Smooth muscle cell (in vitro differentiated cells): ENCODE measurements at regions not wholly inside any gene's neighbourhood (a gene's known extent, or its start where the extent isn't known, plus 50 kb on each side); places are given as distances from the start of the nearest gene placed in this dataset.

Source experiments
- DNase-seq: peaks from one replicate; lab custom pipeline; 2025; ENCODE audit not compliant: unreplicated experiment; lab: John Stamatoyannopoulos, UW
- H2AFZ ChIP-seq: fragments of 200-600 bp; sonication (generic); 2 replicates; pipeline ENCODE4 v1.6.0; 2016; ENCODE audit warnings: antibody characterized with exemption, low read depth, mild to moderate bottlenecking
- H3F3A ChIP-seq: fragments of 200-600 bp; sonication (generic); 2 replicates; pipeline ENCODE4 v1.6.0; 2017; ENCODE audit warnings: antibody characterized with exemption, low read depth
- H3K27ac ChIP-seq: fragments of 200-600 bp; sonication (generic); 2 replicates; pipeline ENCODE4 v1.5.1; 2016; ENCODE audit warnings: low read depth, mild to moderate bottlenecking
- H3K27me3 ChIP-seq: fragments of 200-600 bp; sonication (generic); 2 replicates; pipeline ENCODE4 v1.6.1; 2016; ENCODE audit warnings: low read depth, mild to moderate bottlenecking
- H3K36me3 ChIP-seq: fragments of 200-600 bp; sonication (generic); 2 replicates; pipeline ENCODE4 v1.5.1; 2016; ENCODE audit warnings: low read depth
- H3K4me1 ChIP-seq: fragments of 200-600 bp; sonication (generic); 2 replicates; pipeline ENCODE4 v1.5.1; 2016; ENCODE audit warnings: low read depth
- H3K4me2 ChIP-seq: fragments of 200-600 bp; sonication (generic); 2 replicates; pipeline ENCODE4 v1.6.0; 2016; ENCODE audit warnings: mild to moderate bottlenecking
- H3K4me3 ChIP-seq: fragments of 200-600 bp; sonication (generic); 2 replicates; pipeline ENCODE4 v1.5.1; 2016; ENCODE audit warnings: mild to moderate bottlenecking
- H3K79me2 ChIP-seq: fragments of 200-600 bp; sonication (generic); 2 replicates; pipeline ENCODE4 v1.6.0; 2016; ENCODE audit warnings: low read depth, mild to moderate bottlenecking
- H3K9ac ChIP-seq: fragments of 200-600 bp; sonication (generic); 2 replicates; pipeline ENCODE4 v1.6.0; 2016; ENCODE audit warnings: low read depth
- H3K9me3 ChIP-seq: fragments of 200-600 bp; sonication (generic); replicated peaks from 2 replicates; pipeline ENCODE4 v1.5.1; 2016; ENCODE audit warnings: low read depth
- H4K20me1 ChIP-seq: fragments of 200-600 bp; sonication (generic); 2 replicates; pipeline ENCODE4 v1.6.0; 2016; ENCODE audit warnings: low read depth
- CTCF ChIP-seq: fragments of 200-600 bp; sonication (generic); IDR thresholded peaks from 2 replicates; pipeline ENCODE4 v1.5.1; 2017; ENCODE audit warnings: borderline replicate concordance, mild to moderate bottlenecking, antibody characterized with exemption; ENCODE audit not compliant: insufficient read depth, poor library complexity, severe bottlenecking
- WGBS: methylation state at CpG from one replicate; pipeline ENCODE4 v1.1.7; 2016; ENCODE audit warnings: low lambda C conversion rate; 5-methylcytosine and 5-hydroxymethylcytosine counted together

GRCh38 chr2:57465967-57466366 lies 580.6 kb upstream of the VRK2 start:
- Histone ChIP-seq H4K20me1 (no peaks in the 10 kb centered on the region), H3K4me1 (no peaks in the 10 kb centered on the region), H3K79me2 (no peaks in the 10 kb centered on the region), H3K36me3 (no peaks in the 10 kb centered on the region), H3F3A (no peaks in the 10 kb centered on the region), H2AFZ (no peak overlapping the region), H3K27ac (no peak overlapping the region), H3K4me2 (no peak overlapping the region), H3K27me3 (no peaks in the 10 kb centered on the region), H3K4me3 (no peak overlapping the region), H3K9ac (no peak overlapping the region), H3K9me3 (no peaks in the 10 kb centered on the region)
- WGBS = 97% methylated on average over 2 of the region's 2 CpGs
- DNase-seq = no peak
- TF ChIP-seq CTCF = no peak

- no peaks in the 10 kb centered on the region for H3F3A ChIP-seq
- H3K36me3 ChIP-seq = no peaks in the 10 kb centered on the region
- no peak for TF ChIP-seq CTCF
- no peak overlapping the region for H3K27ac ChIP-seq
- H3K4me2 ChIP-seq = no peak overlapping the region
- H3K79me2 ChIP-seq = no peaks in the 10 kb centered on the region
- H2AFZ ChIP-seq = no peak overlapping the region
- DNase-seq = no peak
- H3K9me3 ChIP-seq = no peaks in the 10 kb centered on the region
- 86% methylated on average over 3 of the region's 3 CpGs for WGBS
- no peaks in the 10 kb centered on the region for H3K4me1 ChIP-seq
- no peaks in the 10 kb centered on the region for H3K27me3 ChIP-seq
- H3K9ac ChIP-seq = no peak overlapping the region
- no peaks in the 10 kb centered on the region for H4K20me1 ChIP-seq
- H3K4me3 ChIP-seq = no peak overlapping the region
These were observed 571.2 kb upstream of the VRK2 start for GRCh38 chr2:57475391-57475790.

GRCh38 chr2:57479981-57480380 lies 566.6 kb upstream of the VRK2 start:
- Histone ChIP-seq H3K4me2 (no peak overlapping the region), H2AFZ (no peak overlapping the region), H3K9me3 (no peaks in the 10 kb centered on the region), H3K79me2 (no peaks in the 10 kb centered on the region), H3K4me1 (no peaks in the 10 kb centered on the region), H3K27ac (no peak overlapping the region), H3K27me3 (no peaks in the 10 kb centered on the region), H3K9ac (no peak overlapping the region), H3F3A (no peaks in the 10 kb centered on the region), H3K4me3 (no peak overlapping the region), H3K36me3 (no peaks in the 10 kb centered on the region), H4K20me1 (no peaks in the 10 kb centered on the region)
- no peak for TF ChIP-seq CTCF
- DNase-seq = no peak
- WGBS = 76% methylated on average over 1 of the region's 1 CpG

GRCh38 chr2:57488061-57488460 lies 558.5 kb upstream of the VRK2 start:
- Histone ChIP-seq H2AFZ (no peak overlapping the region), H3K4me1 (no peaks in the 10 kb centered on the region), H3K27ac (no peak overlapping the region), H3K9ac (no peak overlapping the region), H3K4me2 (no peak overlapping the region), H4K20me1 (no peaks in the 10 kb centered on the region), H3K79me2 (no peaks in the 10 kb centered on the region), H3F3A (no peaks in the 10 kb centered on the region), H3K4me3 (no peak overlapping the region), H3K27me3 (no peaks in the 10 kb centered on the region), H3K36me3 (no peaks in the 10 kb centered on the region), H3K9me3 (no peaks in the 10 kb centered on the region)
- no peak for TF ChIP-seq CTCF
- no peak for DNase-seq
